NCI-H2227 (cell line): ENCODE measurements at regions not wholly inside any gene's neighbourhood (a gene's known extent, or its start where the extent isn't known, plus 50 kb on each side); places are given as distances from the start of the nearest gene placed in this dataset.
"Not testable (repeated sequence)": the region's sequence is repeated elsewhere in the genome, so short reads cannot be mapped to it uniquely, and the experiment has no call there.

Source experiments
- DNase-seq: peaks from one replicate; lab custom pipeline; 2025; ENCODE audit not compliant: unreplicated experiment; lab: John Stamatoyannopoulos, UW

DNA sequence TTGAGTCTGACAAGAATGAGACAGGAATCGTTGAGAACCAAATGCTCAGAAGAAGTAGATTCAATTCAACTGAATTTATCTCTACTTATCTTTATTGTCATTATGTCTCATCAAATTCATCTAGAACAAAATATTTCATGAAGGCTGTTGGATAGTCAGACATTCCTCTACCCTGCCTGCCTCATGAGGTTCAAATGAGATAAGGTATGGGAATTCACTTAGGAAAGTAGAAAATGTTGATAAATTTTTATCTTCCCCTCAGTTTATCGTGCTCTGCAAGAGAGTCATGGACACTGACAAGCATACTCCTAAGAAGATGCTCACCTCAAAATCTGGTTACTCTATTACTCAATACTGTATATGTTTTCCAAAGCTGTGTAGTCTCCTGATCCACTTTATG lies 149.7 kb upstream of the CDIN1 start:
- DNase-seq, result no peak

DNA sequence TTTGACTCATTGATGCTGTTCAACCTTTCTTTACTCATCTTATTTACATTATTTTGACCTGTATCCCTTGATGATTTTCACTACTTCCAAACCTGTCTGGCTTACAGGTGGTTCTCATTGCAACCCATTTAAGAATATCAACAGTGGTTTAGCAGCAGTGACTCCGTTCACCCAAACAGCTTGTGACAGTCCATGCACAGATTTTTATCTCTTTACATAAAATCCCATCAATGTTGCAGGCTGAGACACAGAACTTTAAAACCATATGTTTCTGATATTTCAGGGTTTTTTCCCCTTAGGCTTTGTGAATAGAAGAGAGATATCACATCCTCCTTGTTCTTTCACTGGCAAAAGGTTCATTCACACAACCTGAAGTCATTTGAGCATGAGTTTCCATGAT lies 149.1 kb upstream of the CDIN1 start:
- no peak for DNase-seq

DNA sequence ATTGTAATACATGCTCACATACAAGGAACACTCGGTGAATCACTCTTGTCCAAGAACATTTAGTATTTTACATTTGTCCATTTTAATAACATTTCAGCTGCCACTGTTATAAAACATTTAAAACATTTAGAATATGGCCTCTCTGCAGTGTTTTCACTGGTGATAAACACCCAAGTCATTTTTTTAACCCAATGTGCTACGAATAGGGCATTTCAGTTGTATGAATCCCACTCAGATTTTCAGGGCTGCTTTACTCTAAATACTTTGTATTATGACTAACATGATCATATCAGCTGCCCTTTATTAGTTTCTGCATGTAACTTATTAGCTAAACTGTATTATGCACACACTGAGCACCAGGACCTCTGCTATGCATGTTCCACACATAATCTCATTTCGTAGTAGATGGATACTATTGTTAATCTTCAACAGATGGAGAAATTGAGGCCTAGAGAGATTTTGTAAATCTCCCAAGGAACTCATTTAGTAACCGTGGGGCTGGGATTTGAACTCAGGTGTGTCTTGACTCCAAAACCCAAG lies 148.6 kb upstream of the CDIN1 start:
- no peak for DNase-seq

DNA sequence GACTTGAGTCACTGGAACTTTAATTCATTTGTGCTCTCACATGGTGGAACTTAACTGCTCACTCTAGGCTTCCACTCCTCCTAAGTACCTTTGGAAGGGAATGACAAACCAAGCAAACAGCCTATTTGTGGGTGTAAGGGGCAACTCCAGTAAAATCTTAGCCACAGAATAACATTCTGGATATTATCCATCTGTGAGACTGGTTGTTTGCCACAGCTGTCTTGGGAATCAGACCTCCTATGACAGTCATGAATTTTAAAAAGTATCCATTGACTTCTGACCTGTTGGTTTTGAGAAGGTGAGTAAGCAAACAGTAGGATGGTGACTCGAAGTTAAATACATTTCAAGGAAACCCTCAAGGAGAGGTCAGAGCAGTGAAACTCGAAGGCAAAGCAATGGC lies 147.3 kb upstream of the CDIN1 start:
- DNase-seq, result peak; percentile 40

DNA sequence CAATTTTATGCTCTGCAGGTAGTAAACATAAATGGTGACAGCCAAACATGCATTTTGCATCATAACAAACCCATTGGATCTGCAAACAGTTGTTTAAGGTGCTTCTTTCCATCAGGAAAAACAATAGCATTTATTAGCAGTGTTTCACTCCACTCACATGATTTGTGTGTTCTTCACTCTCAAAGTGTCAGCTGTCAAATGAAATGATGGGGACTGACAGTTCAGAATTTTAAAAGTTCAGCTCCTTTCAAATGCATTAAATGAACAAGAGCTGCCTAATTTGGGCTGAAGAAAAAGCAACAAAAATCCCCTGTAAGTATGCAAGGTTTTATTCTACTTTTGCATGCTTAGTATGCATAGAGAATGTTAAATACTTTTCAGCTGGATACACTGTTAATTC lies 145.2 kb upstream of the CDIN1 start:
- no peak for DNase-seq

DNA sequence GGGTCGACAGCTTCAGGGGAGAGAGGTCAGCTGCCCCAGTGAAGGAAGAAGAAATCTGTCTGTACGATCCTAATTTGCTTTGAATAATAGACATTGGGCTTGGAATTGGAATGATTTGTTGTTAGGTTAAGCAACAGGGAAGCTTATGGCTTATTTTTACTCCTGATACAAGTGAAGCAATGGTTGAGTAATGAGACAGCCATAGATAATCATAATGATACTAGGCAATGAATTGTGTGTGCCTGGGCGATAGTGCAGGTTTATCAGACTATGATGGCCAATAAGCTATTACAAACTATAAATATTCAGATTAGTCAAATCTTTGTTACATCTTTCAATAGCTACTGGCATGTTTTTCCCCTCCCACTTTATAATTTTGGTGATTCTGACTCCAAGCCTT lies 140.9 kb upstream of the CDIN1 start:
- DNase-seq, result no peak

DNA sequence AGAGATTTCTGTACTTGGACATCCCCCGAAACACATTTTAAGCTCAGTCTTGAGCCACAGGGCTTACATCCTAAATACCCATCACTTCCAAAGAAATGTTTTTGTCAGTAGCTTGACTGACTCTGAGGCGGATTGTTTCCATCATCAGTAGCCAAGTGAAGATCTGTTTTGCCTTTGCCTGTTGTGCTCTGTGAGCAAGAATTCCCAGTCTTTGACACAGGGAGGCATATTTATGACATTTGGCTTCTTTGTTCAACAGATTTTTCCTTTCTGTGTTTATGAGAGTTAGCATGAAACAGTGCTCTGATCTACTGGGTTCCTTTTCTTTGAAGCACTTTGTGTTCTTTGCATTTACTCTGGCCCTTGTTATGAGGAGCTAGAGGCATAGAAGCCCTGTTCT lies 132.1 kb upstream of the CDIN1 start:
- DNase-seq, result no peak

DNA sequence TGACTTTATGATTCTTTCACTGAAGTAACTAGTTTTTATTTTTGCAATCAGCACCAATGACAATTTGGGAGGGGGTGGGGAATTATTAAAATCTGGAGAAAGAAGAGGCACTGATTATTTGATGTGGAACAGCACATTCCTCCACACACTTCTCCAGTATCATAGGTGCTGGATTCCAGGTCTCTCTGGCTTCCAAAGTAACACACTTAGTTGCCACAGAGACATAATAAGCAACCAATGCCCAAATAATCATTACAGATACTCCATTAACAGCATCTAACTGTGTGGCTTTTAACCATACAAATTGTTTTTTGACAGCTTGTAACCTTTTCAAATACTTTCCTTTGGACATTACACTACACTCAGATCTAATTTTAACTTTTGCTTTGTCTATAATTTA lies 131.0 kb upstream of the CDIN1 start:
- no peak for DNase-seq

DNA sequence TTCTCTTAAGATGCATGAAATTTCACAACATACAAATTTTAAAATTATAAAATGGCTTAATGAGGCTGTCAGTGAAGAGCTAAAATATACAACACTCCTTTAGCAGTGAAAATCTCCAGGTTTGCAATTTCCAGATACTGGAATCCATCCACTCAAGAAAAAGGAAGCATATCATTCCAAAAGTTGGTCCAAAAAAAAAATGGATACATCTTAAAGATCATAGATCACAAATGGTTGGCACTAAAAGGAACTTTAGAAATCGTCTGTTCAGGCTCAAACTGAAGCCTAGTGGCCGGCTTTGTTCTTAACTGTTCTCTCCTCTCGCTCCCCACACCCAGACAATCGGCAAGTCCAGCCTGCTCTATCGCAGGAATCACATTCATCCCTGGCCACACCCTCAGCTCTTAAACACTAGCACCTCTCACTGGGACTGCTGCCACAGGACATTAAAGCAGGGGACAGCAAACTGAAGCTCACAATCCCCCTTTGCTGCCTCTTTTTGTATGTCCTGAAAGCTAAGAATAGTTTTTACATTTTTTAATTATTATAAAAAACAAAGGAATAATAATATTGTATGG lies 130.3 kb upstream of the CDIN1 start:
- DNase-seq, result no peak

DNA sequence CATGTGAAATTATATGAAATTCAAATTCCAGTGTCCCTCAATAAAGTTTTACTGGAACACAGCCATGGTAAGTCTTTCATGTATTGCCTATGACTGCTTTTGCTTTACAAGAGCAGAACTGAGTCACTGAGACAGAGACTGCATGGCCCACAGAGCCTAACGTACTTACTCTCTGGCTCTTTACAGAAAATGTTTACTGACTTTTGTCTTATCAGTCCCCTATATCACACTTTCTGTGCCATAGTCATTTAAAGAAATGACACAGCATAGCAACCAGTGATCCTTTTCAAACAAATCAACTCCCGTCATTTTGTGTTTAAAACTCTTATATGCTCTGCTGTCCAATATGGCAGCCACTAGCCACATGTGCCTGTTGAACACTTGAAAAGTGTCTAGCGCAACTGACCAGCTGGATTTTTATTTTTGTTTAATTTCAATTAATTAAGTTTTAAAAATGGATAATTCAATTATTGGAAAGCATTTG lies 129.7 kb upstream of the CDIN1 start:
- no peak for DNase-seq

DNA sequence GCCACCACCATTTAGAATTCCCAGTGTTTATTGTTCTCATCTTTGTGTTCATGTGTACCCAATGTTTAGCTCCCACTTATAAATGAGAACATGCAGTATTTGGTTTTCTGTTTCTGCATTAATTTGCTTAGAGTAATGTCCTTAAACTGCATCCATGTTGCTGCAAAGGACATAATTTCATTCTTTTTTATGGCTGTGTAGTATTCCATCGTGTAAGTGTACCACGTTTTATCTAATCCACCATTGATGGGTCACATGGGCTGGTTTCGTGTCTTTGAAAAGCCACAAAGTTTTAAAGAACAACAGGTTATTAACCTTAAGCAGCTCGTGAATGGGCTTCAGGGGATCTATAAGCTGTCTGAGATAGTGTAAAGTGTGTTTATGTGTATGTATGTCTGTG lies 125.2 kb upstream of the CDIN1 start:
- DNase-seq, result not testable (repeated sequence)

DNA sequence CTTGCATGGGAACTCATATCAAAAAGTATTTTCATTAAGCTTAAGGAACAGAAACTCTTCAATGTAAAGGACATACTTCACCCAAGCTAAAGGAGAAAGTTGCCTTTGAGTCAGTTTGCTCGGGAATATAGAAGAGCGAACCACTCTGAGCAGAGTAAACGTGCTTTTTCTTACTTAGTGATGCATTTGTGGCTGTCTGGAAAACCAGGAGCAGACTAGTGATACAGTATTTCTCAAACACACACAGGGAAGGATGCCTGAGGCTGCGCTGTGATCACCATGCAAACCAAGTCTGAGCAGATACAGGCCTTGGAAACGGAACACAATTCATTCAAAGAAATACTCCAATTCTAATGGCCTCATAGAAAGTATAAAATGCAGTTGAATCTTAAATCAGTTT lies 121.0 kb upstream of the CDIN1 start:
- DNase-seq, result peak; percentile 13

DNA sequence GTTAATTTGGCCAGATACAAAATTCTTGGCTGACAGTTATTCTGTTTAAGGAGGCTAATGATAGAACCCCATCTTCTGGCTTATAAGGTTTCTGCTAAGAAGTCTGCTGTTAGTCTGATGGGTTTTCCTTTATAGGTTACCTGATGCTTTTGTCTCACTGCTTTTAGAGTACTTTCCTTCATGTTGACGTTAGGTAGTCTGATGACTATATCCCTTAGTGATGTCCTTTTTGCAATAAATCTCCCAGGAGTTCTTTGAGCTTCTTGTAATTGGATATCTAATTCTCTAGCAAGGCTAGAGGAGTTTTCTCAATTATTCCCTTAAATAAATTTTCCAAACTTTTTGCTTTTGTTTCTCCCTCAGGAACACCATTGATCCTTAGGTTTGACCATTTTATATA lies 114.1 kb upstream of the CDIN1 start:
- DNase-seq, result no peak

DNA sequence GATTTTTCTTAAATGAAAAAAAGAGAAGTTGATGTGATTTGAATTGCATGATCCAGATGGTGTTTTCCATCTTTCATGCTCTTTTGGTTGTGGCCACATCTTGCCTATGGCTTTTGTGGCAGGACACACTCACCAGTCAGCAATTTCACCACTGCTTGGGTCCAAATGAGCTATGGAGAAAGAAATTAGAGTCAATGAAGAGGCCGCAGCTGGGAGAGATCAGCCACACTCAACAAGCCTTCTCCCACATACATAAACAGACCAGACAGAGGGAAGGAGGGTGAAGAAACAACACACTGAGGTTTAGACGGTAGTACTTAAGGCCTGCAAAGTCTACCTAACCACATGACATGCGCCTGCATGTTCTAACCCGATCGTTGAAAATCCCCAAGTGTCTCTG lies 110.7 kb upstream of the CDIN1 start:
- DNase-seq, result no peak

DNA sequence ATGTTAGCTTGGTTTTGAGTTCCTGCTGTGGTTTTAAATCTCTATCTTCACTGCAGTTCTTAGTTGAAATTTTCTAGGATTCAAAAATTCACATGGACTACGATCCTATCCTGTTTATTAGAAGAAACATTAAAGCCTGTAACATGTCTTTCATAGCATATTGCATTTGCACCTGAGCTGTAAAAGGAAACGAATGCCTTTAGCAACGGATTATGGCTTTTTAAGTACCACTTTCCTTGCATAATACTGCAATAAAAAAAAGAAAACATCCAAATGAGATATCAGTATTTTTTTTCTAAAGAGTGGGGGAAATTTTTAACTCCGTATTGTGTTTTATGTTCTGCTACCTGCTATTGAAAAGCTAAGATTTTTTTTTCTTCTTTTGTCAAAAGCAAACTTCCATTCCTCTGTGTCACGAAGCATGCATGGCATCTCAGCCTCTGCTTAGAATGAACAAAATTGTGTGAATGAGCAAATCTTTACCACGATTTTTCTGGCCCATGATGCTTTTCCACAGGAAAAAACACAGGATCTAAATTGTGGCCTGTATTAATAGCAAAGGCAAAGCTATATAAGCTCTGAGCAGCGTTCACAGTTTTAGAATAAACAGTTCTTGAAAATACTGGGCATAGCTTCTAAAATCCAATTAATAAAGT lies 110.0 kb upstream of the CDIN1 start:
- DNase-seq, result no peak

DNA sequence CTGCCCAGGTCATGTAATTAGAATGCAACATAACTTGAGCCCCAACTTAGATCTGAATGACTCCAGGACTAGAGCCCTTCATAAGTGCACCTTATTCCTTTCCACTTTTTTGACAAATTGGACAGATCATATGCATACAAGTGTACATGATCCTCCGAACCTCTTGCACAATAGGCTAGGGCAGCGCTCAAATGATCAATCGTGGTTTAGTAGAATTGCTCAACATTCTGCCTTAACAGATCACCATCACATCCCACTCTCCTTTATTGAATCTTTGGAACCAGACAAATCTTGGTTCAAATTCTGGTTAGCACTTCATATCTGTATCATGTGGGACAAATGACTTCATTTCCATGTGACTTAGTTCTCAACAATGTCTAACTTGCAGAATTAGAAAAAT lies 106.8 kb upstream of the CDIN1 start:
- no peak for DNase-seq

DNA sequence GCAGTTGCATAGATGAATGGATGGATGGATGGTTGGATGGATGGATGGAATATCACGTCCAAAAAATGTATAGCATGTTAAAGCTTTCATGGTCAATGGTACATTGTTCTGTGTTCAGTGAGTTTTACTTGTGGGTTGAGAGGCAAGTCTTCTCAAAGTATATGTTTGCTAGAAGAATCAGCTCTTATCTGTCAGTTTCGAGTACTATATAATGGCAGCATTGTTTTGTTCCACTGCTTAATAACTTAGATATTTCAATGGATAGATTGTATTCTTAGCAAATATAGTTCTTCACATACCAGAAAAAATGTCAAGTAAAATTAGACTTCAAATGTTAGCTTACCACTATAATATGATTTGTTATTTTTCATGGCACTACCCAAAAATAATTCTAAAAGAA lies 100.9 kb upstream of the CDIN1 start:
- DNase-seq, result no peak

DNA sequence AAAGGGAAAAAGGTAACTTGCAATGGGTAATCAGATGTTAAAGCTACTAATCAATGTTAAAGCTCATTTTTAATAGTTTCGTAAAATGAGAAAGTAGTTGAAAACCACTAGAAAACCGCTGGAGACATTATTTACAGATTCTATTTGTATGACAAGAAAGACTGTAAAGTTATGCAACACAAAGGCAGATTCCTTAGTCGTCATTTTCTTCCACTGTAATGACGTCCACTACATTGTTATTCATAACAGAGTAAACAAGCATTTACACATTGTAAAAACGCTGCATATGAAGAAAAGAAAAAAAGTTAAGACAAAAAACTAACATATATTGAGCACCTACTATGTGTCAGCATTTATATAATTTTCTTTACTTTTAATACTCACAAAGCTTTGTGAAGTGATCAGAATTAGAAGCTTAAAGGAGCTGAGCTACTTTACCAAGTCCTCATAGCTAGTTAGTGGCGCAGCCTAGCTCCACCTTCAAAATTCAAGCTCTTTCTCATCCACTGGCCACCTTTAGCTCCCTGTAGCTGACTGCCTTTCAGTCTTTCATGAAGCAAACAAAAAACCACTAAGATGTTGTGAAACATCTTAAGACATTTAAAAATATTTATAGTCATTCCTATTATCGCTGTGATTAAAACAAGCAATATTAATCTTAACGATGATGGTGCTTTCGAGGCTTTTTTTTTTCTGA lies 100.1 kb upstream of the CDIN1 start:
- no peak for DNase-seq

DNA sequence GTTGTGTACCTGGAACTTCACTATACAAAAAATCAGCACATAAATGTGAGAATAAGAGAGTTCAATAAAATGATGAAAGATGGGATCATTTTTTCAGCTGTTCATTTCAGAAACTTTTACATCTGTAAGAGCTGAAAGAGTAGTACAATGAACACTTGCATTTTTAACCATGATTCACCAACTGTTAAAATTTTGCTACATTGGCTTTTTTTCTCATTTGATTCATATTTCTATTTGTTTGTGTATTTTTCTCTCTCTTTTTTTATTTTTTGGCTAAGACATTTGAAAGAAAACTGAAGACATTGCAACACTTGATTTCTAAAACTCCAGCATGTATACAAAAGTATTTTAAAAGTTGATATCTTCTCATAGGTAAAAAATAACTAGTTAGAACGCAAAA lies 98.3 kb upstream of the CDIN1 start:
- no peak for DNase-seq

DNA sequence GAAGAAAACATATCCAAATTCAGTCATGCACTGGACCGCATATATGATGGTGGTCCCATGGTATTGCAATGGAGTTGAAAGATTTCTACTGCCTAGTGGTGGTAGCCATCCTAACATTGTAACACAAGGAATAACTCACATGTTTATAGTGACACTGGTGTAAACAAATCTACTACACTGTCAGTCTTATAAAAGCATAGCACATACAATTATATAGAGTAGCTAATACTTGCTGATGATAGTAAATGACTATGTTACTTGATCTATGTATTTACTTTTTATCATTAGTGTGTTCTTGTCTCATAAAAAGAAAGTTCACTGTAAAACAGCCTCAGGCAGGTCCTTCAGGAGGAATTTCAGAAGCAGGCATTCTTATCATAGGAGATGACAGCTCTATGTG lies 96.0 kb upstream of the CDIN1 start:
- DNase-seq, result no peak

DNA sequence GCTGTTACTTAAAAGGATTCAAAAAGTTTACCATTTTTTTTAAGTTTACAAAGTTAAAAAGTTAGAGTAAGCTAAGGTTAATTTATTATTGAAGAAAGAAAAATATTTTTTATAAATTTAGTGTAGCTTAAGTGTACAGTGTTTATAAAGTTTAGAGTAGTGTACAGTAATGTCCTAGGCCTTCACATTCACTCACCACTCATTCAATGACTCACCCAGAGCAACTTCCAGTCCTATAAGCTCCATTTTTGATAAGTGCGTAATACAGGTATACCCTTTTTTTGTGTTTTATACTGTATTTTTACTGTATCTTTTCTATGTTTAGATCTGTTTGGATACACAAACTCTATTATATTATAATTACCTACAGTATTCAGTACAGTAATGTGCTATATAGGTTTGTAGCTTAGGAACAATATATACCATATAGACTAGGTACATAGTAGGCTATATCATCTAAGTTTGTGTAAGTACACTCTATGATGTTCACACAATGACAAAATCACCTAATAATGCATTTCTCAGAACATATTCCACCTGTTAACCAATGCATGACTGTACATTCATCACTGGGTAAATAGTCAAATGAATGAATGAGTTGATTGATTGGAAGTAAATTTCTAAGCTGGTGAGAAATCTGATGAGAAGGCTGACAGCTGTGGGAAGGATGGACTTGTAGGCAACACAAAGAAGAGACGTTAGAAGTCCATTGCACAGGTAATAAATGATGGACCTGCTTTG lies 95.2 kb upstream of the CDIN1 start:
- DNase-seq, result no peak

DNA sequence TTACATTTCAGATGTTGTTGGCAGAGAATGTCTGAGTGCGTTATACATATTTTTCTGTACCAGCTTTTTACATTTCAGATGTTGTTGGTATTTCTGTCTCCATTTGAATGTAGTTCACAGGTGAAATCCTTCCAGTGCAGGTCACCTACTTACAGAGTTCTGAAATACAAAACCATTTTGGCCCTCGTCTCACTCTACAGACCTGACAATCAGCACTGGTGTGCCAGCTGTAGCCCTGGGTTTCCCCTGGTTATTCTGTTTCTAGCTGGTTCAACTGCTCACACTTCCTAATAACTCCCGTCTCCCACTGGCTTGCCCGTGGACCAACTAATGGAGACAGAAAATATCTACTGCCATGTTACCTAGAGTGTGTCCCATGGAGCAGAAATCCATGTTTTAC lies 87.5 kb upstream of the CDIN1 start:
- no peak for DNase-seq
